VCaP (cell line): ENCODE measurements at regions not wholly inside any gene's neighbourhood (a gene's known extent, or its start where the extent isn't known, plus 50 kb on each side); places are given as distances from the start of the nearest gene placed in this dataset.
"Not testable (repeated sequence)": the region's sequence is repeated elsewhere in the genome, so short reads cannot be mapped to it uniquely, and the experiment has no call there.

ENCODE experiments used
- H3K27ac ChIP-seq: fragments of 450-650 bp; 2 replicates; pipeline ENCODE4 v1.5.1; 2017
- CTCF ChIP-seq: fragments of 450-650 bp; conservative IDR thresholded peaks from 2 replicates; pipeline ENCODE4 v1.5.1; 2017; ENCODE audit warnings: mild to moderate bottlenecking, moderate library complexity

DNA sequence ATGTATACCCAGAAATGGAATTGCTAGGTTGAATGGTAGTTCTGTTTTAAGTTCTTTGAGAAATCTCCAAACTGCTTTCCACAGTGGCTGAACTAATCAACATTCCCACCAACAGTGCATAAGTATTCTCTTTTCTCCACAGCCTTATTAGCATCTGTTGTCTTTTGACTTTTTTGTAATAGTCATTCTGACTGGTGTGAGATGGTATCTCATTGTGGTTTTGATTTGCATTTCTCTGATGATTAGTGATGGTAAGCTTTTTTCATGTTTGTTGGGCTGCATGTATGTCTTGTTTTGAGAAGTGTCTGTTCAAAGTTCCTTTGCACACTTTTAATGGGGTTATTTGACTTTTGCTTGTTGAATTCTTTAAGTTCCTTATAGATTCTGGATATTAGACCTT, 52.4 kb upstream of the EHHADH start:
- not testable (repeated sequence) for H3K27ac ChIP-seq

DNA sequence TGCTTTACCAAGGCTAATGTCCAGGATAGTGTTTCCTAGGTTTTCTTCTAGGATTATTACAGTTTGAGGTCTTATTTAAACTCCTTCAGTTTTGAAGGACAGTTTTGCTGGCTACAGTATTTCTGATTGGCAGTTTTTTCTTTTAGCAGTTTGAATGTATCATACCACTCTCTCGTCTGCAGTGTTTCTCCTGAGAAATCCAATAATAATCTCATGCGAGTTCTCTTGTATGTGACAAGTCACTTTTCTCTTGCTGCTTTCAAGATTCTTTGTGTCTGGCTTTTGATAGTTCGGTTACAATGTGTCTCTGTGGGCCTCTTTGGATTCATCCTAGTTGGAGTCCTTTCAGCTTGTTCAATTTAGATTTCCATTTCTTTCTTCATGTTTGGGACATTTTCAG, 53.0 kb upstream of the EHHADH start:
- TF ChIP-seq CTCF: no peak
- H3K27ac ChIP-seq: no peak overlapping the region

DNA sequence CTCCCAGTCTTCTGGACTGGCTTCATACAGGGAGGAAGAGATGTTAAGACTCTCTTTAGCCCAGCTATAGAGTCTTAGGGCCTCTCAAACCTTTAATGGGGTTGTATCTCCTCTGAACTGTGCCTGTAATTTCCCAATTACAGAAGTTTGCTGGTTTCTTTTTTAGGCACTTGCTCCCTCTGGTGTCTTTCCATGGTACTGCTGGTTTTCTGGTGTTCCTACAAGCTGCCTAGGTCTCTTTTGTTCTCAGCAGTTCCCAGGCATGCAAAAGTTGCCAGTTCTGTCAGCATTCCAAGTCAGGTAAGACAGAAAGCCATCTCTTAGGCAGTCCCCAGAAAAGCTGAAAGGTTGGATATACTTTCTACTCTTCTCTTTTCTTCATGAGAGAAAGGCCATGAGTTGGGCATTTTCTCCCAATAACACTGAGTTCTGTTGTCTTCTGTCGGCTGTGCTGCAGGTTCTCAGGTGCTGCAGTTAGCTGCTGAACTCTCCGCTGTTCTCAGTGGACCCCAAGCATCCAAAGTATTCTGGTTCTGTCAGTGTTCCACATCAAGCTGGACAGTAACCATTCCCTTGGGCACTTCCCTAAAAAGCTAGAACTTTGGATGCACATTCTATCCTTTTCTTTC, 54.4 kb upstream of the EHHADH start:
- no peak overlapping the region for H3K27ac ChIP-seq
- peak; percentile 74 for TF ChIP-seq CTCF

- TF ChIP-seq CTCF: no peak
- no peak overlapping the region for H3K27ac ChIP-seq
Measured at GRCh38 chr3:185309302-185309701, 53.6 kb upstream of the MAP3K13 start.

- TF ChIP-seq CTCF: no peak
- no peak overlapping the region for H3K27ac ChIP-seq
Measured at GRCh38 chr3:185309795-185310194, 53.1 kb upstream of the MAP3K13 start.

DNA sequence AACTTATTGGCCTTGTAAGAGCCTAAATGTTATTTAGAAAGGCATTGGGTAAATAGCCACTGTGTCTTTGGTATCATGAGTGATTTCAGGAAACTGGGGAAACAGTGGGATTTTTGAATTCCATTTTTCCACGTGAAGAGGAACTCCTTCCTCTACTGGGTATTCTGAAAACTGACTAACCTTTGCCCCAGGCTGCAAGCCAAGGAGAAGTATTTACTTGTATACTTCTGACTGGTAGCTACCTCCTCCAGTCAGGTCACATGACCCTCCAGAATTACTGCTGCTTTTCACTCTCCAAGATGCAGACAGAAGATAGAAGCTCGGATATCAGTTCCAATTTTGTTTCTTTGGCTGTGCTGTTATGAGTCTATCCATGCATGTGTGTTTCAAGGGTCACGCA, 50.9 kb upstream of the MAP3K13 start:
- H3K27ac ChIP-seq: no peak overlapping the region
- no peak for TF ChIP-seq CTCF
